Thyroid gland (tissue), 4 donors: ENCODE measurements at regions not wholly inside any gene's neighbourhood (a gene's known extent, or its start where the extent isn't known, plus 50 kb on each side); places are given as distances from the start of the nearest gene placed in this dataset.

ENCODE experiments used
- POLR2A ChIP-seq, 2 donors: fragments of 450-650 bp; IDR thresholded peaks; one replicate each; pipeline ENCODE4 v1.6.1; 2017; ENCODE audit warnings: antibody characterized with exemption in 2 of 2, mild to moderate bottlenecking in 2 of 2, moderate library complexity in 1 of 2
- TF ChIP-seq, protein P1 (sequence below), 6 experiments: fragments of 200-600 bp in 3 of 6; fragments of 450-650 bp in 3 of 6; sonication (generic) in 3 of 6; IDR thresholded peaks; one replicate each; pipeline ENCODE4 v1.5.1; 2016 to 2019; ENCODE audit warnings: antibody characterized with exemption in 6 of 6, mild to moderate bottlenecking in 2 of 6, inconsistent platforms in 1 of 6, moderate library complexity in 1 of 6

DNA sequence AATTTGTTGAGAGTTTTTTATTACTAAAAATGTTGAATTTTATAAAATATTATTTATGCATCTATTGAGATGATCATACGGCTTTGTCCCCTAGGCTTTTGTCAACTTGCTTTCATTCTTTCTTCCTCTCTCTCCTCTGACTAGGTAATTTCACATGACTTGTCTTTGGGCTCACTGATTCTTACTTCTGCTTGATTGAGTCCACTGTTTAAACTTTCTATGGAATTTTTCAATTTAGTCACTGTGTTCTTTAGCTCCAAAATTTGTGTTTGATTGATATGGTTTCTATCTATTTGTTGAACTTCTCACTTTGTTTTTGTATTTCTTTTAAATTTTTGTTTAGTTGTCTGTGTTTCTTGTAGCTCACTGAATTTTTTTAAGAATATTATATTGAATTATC, 65.9 kb upstream of the PTPRZ1 start:
- TF ChIP-seq, protein P1, sequence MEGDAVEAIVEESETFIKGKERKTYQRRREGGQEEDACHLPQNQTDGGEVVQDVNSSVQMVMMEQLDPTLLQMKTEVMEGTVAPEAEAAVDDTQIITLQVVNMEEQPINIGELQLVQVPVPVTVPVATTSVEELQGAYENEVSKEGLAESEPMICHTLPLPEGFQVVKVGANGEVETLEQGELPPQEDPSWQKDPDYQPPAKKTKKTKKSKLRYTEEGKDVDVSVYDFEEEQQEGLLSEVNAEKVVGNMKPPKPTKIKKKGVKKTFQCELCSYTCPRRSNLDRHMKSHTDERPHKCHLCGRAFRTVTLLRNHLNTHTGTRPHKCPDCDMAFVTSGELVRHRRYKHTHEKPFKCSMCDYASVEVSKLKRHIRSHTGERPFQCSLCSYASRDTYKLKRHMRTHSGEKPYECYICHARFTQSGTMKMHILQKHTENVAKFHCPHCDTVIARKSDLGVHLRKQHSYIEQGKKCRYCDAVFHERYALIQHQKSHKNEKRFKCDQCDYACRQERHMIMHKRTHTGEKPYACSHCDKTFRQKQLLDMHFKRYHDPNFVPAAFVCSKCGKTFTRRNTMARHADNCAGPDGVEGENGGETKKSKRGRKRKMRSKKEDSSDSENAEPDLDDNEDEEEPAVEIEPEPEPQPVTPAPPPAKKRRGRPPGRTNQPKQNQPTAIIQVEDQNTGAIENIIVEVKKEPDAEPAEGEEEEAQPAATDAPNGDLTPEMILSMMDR (IDR thresholded peaks at IDR 0.05), result no peak
- TF ChIP-seq POLR2A (IDR thresholded peaks at IDR 0.05), result no peak
